Adrenal gland (tissue), 5 donors: ENCODE measurements at regions not wholly inside any gene's neighbourhood (a gene's known extent, or its start where the extent isn't known, plus 50 kb on each side); places are given as distances from the start of the nearest gene placed in this dataset.

ENCODE experiments used
- CTCF ChIP-seq, 6 experiments: fragments of 450-650 bp in 4 of 6; fragments of 200-600 bp in 2 of 6; sonication (generic) in 1 of 6; IDR thresholded peaks; 1 replicate in 5 of 6; 2 replicates in 1 of 6; pipeline versions ENCODE4 v1.5.1 to v1.8.0; 2016 to 2021; ENCODE audit warnings: antibody characterized with exemption in 6 of 6, mild to moderate bottlenecking in 2 of 6, moderate library complexity in 1 of 6
- POLR2A ChIP-seq, 2 donors: fragments of 450-650 bp; IDR thresholded peaks; one replicate each; pipeline ENCODE4 v1.6.1; 2017; ENCODE audit warnings: antibody characterized with exemption in 2 of 2, mild to moderate bottlenecking in 2 of 2, moderate library complexity in 1 of 2
- donor health status: DM: no; HTN: no; CAD: no.

- TF ChIP-seq CTCF (IDR thresholded peaks at IDR 0.05) (no peak), POLR2A (IDR thresholded peaks at IDR 0.05) (no peak)
Observed at GRCh38 chr7:34544621-34545020, 113.4 kb upstream of the NPSR1 start.
